ENCODE measurements at regions not wholly inside any gene's neighbourhood (a gene's known extent, or its start where the extent isn't known, plus 50 kb on each side); places are given as distances from the start of the nearest gene placed in this dataset.

GRCh38 chr14:51575349-51576116 is 76.2 kb upstream of the FRMD6 start:
- no peak overlapping the region for H3K27ac ChIP-seq (ENCODE audit: low read depth, low read length)
- H3K9me3 ChIP-seq (ENCODE audit: insufficient read depth, low read length): no peaks in the 10 kb centered on the region
- H3F3A ChIP-seq (ENCODE audit: insufficient read depth): no peaks in the 10 kb centered on the region
- TF ChIP-seq EZH2phosphoT487 (conservative IDR thresholded peaks at IDR 0.05; ENCODE audit: low read length): no peak
- TF ChIP-seq, protein P1, sequence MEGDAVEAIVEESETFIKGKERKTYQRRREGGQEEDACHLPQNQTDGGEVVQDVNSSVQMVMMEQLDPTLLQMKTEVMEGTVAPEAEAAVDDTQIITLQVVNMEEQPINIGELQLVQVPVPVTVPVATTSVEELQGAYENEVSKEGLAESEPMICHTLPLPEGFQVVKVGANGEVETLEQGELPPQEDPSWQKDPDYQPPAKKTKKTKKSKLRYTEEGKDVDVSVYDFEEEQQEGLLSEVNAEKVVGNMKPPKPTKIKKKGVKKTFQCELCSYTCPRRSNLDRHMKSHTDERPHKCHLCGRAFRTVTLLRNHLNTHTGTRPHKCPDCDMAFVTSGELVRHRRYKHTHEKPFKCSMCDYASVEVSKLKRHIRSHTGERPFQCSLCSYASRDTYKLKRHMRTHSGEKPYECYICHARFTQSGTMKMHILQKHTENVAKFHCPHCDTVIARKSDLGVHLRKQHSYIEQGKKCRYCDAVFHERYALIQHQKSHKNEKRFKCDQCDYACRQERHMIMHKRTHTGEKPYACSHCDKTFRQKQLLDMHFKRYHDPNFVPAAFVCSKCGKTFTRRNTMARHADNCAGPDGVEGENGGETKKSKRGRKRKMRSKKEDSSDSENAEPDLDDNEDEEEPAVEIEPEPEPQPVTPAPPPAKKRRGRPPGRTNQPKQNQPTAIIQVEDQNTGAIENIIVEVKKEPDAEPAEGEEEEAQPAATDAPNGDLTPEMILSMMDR (IDR thresholded peaks at IDR 0.05; ENCODE audit: insufficient read depth, low read length, poor library complexity, severe bottlenecking): no peak
- H3K4me2 ChIP-seq (ENCODE audit: low read depth, low read length, poor library complexity, severe bottlenecking): no peak overlapping the region
- H3K36me3 ChIP-seq (ENCODE audit: low read length): no peaks in the 10 kb centered on the region
- H3K27me3 ChIP-seq (ENCODE audit: low read length): no peaks in the 10 kb centered on the region
- H4K20me1 ChIP-seq (ENCODE audit: low read depth, low read length): no peaks in the 10 kb centered on the region
- no peak overlapping the region for H2AFZ ChIP-seq (ENCODE audit: low read depth, low read length, severe bottlenecking)
- no peak overlapping the region for H3K4me3 ChIP-seq (ENCODE audit: insufficient read depth, low read length, poor library complexity, severe bottlenecking)
- no peaks in the 10 kb centered on the region for H3K79me2 ChIP-seq (ENCODE audit: insufficient read depth, low read length)
- H3K9me2 ChIP-seq (replicated peaks; ENCODE audit: insufficient read depth, low read length): no peaks in the 10 kb centered on the region
- no peak overlapping the region for H3K9ac ChIP-seq (ENCODE audit: low read length)

DNA sequence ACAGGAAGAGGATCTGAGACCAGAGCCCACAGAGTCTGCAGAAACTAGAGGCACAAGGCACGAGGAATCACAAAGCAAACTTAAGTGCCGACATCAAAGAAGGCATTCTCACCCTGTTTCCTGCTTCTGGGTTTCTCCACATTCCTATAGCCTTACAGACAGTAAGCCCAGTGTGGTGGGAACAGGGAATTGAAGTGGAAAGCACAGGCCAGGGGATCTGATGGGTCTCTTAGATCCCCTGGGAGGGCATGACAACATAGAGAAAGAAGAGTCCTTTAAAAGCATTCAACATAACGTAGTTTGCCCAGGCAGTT is 75.6 kb upstream of the FRMD6 start:
- Histone ChIP-seq H3K27ac (ENCODE audit: low read depth, low read length) (no peak overlapping the region), H4K20me1 (ENCODE audit: low read depth, low read length) (no peaks in the 10 kb centered on the region), H3K9me2 (replicated peaks; ENCODE audit: insufficient read depth, low read length) (no peaks in the 10 kb centered on the region), H3K9me3 (ENCODE audit: insufficient read depth, low read length) (no peaks in the 10 kb centered on the region), H3K4me2 (ENCODE audit: low read depth, low read length, poor library complexity, severe bottlenecking) (no peak overlapping the region), H3K27me3 (ENCODE audit: low read length) (no peaks in the 10 kb centered on the region), H3K9ac (ENCODE audit: low read length) (no peak overlapping the region), H3F3A (ENCODE audit: insufficient read depth) (no peaks in the 10 kb centered on the region), H3K36me3 (ENCODE audit: low read length) (no peaks in the 10 kb centered on the region), H2AFZ (ENCODE audit: low read depth, low read length, severe bottlenecking) (no peak overlapping the region), H3K79me2 (ENCODE audit: insufficient read depth, low read length) (no peaks in the 10 kb centered on the region), H3K4me3 (ENCODE audit: insufficient read depth, low read length, poor library complexity, severe bottlenecking) (no peak overlapping the region)
- TF ChIP-seq EZH2phosphoT487 (conservative IDR thresholded peaks at IDR 0.05; ENCODE audit: low read length): no peak
- TF ChIP-seq, protein P1 (IDR thresholded peaks at IDR 0.05; ENCODE audit: insufficient read depth, low read length, poor library complexity, severe bottlenecking): no peak

- no peak overlapping the region for H3K4me3 ChIP-seq (ENCODE audit: insufficient read depth, low read length, poor library complexity, severe bottlenecking)
- H3K27ac ChIP-seq (ENCODE audit: low read depth, low read length): no peak overlapping the region
- H3K4me2 ChIP-seq (ENCODE audit: low read depth, low read length, poor library complexity, severe bottlenecking): no peak overlapping the region
- H3K79me2 ChIP-seq (ENCODE audit: insufficient read depth, low read length): no peaks in the 10 kb centered on the region
- H3K27me3 ChIP-seq (ENCODE audit: low read length): no peaks in the 10 kb centered on the region
- H3K9ac ChIP-seq (ENCODE audit: low read length): no peak overlapping the region
- no peaks in the 10 kb centered on the region for H3K9me3 ChIP-seq (ENCODE audit: insufficient read depth, low read length)
- H3F3A ChIP-seq (ENCODE audit: insufficient read depth): no peaks in the 10 kb centered on the region
- H3K9me2 ChIP-seq (replicated peaks; ENCODE audit: insufficient read depth, low read length): no peaks in the 10 kb centered on the region
- H2AFZ ChIP-seq (ENCODE audit: low read depth, low read length, severe bottlenecking): no peak overlapping the region
- no peaks in the 10 kb centered on the region for H4K20me1 ChIP-seq (ENCODE audit: low read depth, low read length)
- TF ChIP-seq, protein P1 (IDR thresholded peaks at IDR 0.05; ENCODE audit: insufficient read depth, low read length, poor library complexity, severe bottlenecking): no peak
- no peak for TF ChIP-seq EZH2phosphoT487 (conservative IDR thresholded peaks at IDR 0.05; ENCODE audit: low read length)
- H3K36me3 ChIP-seq (ENCODE audit: low read length): no peaks in the 10 kb centered on the region
These were observed 74.8 kb upstream of the FRMD6 start for GRCh38 chr14:51576879-51577278.
